ENCODE measurements at regions not wholly inside any gene's neighbourhood (a gene's known extent, or its start where the extent isn't known, plus 50 kb on each side); places are given as distances from the start of the nearest gene placed in this dataset.

DNA sequence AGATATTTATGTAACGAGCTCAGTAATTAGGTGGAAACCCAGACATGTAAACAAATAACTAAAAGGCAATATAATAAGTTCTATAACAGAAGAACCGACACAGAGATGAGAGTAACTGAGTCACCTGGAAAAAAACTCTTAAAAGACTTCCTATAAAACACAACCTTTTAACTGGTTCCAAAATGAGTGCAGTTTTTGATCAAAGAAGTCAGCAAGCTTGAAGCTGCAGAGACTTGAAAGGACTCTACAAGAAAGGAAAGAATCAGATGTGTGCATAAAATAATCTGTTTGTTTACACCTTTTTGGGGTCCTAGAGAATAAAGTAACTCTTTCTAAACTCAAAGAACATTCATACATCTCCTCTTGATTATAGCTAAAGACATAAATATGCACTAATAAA, 560.4 kb upstream of the CCDC54 start:
- no peak for TF ChIP-seq ZNF70 (CRISPR knock-in tag; IDR thresholded peaks at IDR 0.05)
- no peak for TF ChIP-seq ZNF565 (CRISPR knock-in tag; conservative IDR thresholded peaks at IDR 0.05; ENCODE audit: low read depth)
- TF ChIP-seq, protein P1, sequence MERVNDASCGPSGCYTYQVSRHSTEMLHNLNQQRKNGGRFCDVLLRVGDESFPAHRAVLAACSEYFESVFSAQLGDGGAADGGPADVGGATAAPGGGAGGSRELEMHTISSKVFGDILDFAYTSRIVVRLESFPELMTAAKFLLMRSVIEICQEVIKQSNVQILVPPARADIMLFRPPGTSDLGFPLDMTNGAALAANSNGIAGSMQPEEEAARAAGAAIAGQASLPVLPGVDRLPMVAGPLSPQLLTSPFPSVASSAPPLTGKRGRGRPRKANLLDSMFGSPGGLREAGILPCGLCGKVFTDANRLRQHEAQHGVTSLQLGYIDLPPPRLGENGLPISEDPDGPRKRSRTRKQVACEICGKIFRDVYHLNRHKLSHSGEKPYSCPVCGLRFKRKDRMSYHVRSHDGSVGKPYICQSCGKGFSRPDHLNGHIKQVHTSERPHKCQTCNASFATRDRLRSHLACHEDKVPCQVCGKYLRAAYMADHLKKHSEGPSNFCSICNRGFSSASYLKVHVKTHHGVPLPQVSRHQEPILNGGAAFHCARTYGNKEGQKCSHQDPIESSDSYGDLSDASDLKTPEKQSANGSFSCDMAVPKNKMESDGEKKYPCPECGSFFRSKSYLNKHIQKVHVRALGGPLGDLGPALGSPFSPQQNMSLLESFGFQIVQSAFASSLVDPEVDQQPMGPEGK (CRISPR knock-in tag; IDR thresholded peaks at IDR 0.05; ENCODE audit: borderline replicate concordance): no peak
- no peak for TF ChIP-seq TOX (CRISPR knock-in tag; IDR thresholded peaks at IDR 0.05; ENCODE audit: borderline replicate concordance)
- TF ChIP-seq BACH2 (CRISPR knock-in tag; IDR thresholded peaks at IDR 0.05; ENCODE audit: borderline replicate concordance): no peak
- TF ChIP-seq, protein P2, sequence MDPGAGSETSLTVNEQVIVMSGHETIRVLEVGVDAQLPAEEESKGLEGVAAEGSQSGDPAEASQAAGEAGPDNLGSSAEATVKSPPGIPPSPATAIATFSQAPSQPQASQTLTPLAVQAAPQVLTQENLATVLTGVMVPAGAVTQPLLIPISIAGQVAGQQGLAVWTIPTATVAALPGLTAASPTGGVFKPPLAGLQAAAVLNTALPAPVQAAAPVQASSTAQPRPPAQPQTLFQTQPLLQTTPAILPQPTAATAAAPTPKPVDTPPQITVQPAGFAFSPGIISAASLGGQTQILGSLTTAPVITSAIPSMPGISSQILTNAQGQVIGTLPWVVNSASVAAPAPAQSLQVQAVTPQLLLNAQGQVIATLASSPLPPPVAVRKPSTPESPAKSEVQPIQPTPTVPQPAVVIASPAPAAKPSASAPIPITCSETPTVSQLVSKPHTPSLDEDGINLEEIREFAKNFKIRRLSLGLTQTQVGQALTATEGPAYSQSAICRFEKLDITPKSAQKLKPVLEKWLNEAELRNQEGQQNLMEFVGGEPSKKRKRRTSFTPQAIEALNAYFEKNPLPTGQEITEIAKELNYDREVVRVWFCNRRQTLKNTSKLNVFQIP (CRISPR knock-in tag; IDR thresholded peaks at IDR 0.05; ENCODE audit: borderline replicate concordance, low read depth): no peak
- no peak for TF ChIP-seq CSDC2 (CRISPR knock-in tag; IDR thresholded peaks at IDR 0.05)
- no peak for TF ChIP-seq ESRRG (CRISPR knock-in tag; IDR thresholded peaks at IDR 0.05)
- TF ChIP-seq RARB (CRISPR knock-in tag; IDR thresholded peaks at IDR 0.05): no peak
- no peak for TF ChIP-seq ZFP30 (CRISPR knock-in tag; IDR thresholded peaks at IDR 0.05)
- TF ChIP-seq SNAI2 (CRISPR knock-in tag; IDR thresholded peaks at IDR 0.05): no peak
- no peak for TF ChIP-seq ZNF8 (CRISPR knock-in tag; IDR thresholded peaks at IDR 0.05)
- TF ChIP-seq GLIS3 (CRISPR knock-in tag; IDR thresholded peaks at IDR 0.05): no peak
- TF ChIP-seq, protein P3, sequence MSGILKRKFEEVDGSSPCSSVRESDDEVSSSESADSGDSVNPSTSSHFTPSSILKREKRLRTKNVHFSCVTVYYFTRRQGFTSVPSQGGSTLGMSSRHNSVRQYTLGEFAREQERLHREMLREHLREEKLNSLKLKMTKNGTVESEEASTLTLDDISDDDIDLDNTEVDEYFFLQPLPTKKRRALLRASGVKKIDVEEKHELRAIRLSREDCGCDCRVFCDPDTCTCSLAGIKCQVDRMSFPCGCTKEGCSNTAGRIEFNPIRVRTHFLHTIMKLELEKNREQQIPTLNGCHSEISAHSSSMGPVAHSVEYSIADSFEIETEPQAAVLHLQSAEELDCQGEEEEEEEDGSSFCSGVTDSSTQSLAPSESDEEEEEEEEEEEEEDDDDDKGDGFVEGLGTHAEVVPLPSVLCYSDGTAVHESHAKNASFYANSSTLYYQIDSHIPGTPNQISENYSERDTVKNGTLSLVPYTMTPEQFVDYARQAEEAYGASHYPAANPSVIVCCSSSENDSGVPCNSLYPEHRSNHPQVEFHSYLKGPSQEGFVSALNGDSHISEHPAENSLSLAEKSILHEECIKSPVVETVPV (CRISPR knock-in tag; IDR thresholded peaks at IDR 0.05): no peak

All from SK-N-SH treated with all-trans-retinoic acid at 6 μM for 48 hours (cell line).